ENCODE measurements at regions not wholly inside any gene's neighbourhood (a gene's known extent, or its start where the extent isn't known, plus 50 kb on each side); places are given as distances from the start of the nearest gene placed in this dataset.
"Not testable (repeated sequence)": the region's sequence is repeated elsewhere in the genome, so short reads cannot be mapped to it uniquely, and the experiment has no call there.

DNA sequence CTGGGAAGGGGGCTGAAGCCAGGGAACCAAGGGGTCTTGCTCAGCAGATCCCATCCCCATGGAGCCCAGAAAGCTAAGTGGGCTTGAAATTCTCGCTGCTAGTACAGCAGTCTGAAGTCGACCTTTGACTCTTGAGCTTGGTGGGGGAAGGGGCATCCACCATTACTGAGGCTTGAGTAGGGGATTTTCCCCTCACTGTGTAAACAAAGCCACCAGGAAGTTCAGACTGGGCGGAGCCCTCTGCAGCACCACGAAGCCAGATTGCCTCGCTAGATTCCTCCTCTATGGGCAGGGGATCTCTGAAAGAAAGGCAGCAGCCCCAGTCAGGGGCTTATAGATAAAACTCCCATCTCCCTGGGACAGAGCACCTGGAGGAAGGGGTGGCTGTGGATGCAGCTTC is 210.6 kb downstream of the OTOL1 start:
- TF ChIP-seq, protein P1, sequence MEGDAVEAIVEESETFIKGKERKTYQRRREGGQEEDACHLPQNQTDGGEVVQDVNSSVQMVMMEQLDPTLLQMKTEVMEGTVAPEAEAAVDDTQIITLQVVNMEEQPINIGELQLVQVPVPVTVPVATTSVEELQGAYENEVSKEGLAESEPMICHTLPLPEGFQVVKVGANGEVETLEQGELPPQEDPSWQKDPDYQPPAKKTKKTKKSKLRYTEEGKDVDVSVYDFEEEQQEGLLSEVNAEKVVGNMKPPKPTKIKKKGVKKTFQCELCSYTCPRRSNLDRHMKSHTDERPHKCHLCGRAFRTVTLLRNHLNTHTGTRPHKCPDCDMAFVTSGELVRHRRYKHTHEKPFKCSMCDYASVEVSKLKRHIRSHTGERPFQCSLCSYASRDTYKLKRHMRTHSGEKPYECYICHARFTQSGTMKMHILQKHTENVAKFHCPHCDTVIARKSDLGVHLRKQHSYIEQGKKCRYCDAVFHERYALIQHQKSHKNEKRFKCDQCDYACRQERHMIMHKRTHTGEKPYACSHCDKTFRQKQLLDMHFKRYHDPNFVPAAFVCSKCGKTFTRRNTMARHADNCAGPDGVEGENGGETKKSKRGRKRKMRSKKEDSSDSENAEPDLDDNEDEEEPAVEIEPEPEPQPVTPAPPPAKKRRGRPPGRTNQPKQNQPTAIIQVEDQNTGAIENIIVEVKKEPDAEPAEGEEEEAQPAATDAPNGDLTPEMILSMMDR (IDR thresholded peaks at IDR 0.05) = not testable (repeated sequence)
- not testable (repeated sequence) for TF ChIP-seq USF1 (CRISPR knock-in tag; IDR thresholded peaks at IDR 0.05); TCF7 (CRISPR knock-in tag; IDR thresholded peaks at IDR 0.05; ENCODE audit: low read depth); ESRRA (CRISPR knock-in tag; IDR thresholded peaks at IDR 0.05; ENCODE audit: borderline replicate concordance); E2F4 (CRISPR knock-in tag; IDR thresholded peaks at IDR 0.05; ENCODE audit: borderline replicate concordance, low read depth); SMAD4 (CRISPR knock-in tag; IDR thresholded peaks at IDR 0.05); ZNF425 (CRISPR knock-in tag; conservative IDR thresholded peaks at IDR 0.05); ATF1 (CRISPR knock-in tag; IDR thresholded peaks at IDR 0.05); ZNF219 (CRISPR knock-in tag; IDR thresholded peaks at IDR 0.05; ENCODE audit: borderline replicate concordance); ETV6 (CRISPR knock-in tag; IDR thresholded peaks at IDR 0.05); ZNF138 (CRISPR knock-in tag; conservative IDR thresholded peaks at IDR 0.05)
- TF ChIP-seq, protein P2, sequence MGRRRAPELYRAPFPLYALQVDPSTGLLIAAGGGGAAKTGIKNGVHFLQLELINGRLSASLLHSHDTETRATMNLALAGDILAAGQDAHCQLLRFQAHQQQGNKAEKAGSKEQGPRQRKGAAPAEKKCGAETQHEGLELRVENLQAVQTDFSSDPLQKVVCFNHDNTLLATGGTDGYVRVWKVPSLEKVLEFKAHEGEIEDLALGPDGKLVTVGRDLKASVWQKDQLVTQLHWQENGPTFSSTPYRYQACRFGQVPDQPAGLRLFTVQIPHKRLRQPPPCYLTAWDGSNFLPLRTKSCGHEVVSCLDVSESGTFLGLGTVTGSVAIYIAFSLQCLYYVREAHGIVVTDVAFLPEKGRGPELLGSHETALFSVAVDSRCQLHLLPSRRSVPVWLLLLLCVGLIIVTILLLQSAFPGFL (CRISPR knock-in tag; IDR thresholded peaks at IDR 0.05; ENCODE audit: borderline replicate concordance) = not testable (repeated sequence)
- TF ChIP-seq, protein P3, sequence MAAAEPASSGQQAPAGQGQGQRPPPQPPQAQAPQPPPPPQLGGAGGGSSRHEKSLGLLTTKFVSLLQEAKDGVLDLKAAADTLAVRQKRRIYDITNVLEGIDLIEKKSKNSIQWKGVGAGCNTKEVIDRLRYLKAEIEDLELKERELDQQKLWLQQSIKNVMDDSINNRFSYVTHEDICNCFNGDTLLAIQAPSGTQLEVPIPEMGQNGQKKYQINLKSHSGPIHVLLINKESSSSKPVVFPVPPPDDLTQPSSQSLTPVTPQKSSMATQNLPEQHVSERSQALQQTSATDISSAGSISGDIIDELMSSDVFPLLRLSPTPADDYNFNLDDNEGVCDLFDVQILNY (CRISPR knock-in tag; IDR thresholded peaks at IDR 0.05) = not testable (repeated sequence)

All from WTC11 (cell line).